GM19025 (cell line): ENCODE measurements at regions not wholly inside any gene's neighbourhood (a gene's known extent, or its start where the extent isn't known, plus 50 kb on each side); places are given as distances from the start of the nearest gene placed in this dataset.
"Not testable (repeated sequence)": the region's sequence is repeated elsewhere in the genome, so short reads cannot be mapped to it uniquely, and the experiment has no call there.

Experiments
- ATAC-seq: cut with Tn5 transposase; IDR thresholded peaks from one replicate; pipeline ENCODE4 v1.9.1; 2021; ENCODE audit warnings: mild to moderate bottlenecking, low read depth, moderate library complexity; ENCODE audit not compliant: unreplicated experiment

GRCh38 chr1:228796945-228797344 is 61.7 kb downstream of the RHOU start:
- ATAC-seq: not testable (repeated sequence)

GRCh38 chr1:228798035-228798434 is 62.8 kb downstream of the RHOU start:
- ATAC-seq: no peak

- no peak for ATAC-seq
Measured at GRCh38 chr1:228798548-228798947, 63.3 kb downstream of the RHOU start.

DNA sequence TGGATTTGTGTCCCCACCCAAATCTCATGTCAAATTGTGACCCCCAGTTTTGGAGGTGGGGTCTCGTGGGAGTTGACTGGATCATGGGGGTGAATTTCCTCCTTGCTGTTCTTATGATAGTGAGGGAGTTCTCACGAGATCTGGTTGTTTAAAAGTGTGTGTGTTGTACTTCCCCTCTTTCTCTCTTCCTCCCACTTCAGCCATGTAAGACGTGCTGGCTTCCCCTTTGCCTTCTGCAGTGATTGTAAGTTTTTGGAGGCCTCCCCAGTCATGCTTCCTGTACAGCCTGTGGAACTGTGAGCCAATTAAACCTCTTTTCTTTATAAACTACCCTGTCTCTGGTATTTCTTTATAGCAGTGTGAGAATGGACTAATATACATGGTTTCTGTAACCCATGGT is 64.6 kb downstream of the RHOU start:
- no peak for ATAC-seq

DNA sequence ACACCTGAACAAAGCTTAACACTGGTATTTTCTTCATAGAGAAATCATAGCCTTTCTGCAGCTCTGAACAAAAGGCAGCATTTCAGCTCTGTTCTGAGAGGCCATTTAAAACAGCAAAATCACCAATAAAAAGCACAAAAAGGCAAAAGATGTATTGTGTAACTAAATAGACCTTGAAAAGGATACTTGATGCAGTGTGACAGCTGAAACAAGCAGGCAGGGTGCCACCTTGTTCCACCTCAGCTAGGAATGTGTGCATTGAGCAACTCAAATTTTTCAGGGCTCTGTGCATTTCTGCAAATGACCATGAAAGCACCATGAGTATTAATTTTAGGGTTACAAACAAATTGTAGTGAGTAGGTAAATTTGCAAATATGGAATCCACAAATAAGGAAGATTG is 65.8 kb downstream of the RHOU start:
- no peak for ATAC-seq

- ATAC-seq: no peak
Measured at GRCh38 chr1:228802386-228803220, 67.3 kb downstream of the RHOU start.

DNA sequence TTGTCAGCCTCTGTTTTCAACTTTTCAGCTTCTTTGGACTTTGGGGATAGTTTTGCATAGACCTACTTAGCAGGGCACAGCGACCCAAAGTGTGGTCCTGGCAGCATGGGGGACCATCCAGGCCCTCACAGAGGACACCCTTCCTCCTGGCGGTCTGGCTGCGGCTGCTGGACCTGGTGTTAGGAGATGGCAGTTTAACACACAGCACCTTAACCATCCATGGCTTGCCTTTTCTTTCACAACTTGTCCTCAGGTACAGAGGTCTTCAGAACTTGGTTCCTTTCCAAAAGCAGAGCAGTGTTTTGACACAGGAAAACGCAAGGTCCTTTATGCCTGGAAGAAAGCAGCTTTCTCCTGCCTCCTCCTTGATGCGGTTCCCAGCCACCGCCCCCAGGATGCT is 68.1 kb downstream of the RHOU start:
- ATAC-seq: no peak

GRCh38 chr1:228804173-228804572 is 68.9 kb downstream of the RHOU start:
- ATAC-seq: no peak

DNA sequence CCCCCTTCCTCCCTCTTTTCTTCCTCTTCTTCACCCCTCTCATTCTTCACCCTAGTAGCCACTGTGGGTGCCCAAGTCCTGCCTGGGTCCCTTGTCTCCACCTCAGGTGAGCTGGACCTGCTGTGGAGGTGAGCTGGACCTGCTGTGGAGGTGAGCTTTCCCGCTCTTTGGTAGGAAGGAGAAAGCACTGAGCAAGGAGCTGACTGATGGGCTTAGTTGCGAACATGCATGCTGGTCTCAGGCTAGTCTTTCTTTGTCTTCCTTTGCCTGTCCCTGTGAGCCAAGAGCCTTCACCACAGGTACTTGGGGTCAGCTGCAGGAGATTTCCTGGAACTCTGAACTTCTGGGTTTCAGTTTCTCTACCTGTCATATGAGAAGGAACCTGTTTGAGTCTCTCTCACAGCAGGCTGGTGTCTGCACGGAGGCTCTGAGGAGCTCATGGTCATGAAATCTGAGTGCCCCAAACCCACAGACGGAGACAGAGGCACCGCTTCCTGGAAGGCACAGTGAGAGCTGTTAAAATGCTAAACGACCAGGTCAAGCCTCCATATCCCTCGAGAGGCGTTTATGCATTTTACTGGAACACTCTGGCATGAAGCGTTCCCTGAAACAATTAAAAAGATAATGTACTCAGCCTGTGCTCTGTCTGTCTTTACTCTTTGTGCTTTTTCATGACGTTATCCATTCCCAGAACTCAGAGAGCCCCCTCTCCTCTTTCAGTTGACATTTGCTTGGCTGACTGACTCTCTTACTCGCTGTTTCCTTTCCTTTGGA is 69.5 kb downstream of the RHOU start:
- no peak for ATAC-seq

- ATAC-seq: no peak
Measured at GRCh38 chr1:228807904-228808605, 72.8 kb downstream of the RHOU start.

GRCh38 chr1:228809621-228810394 is 74.5 kb downstream of the RHOU start:
- ATAC-seq: no peak

DNA sequence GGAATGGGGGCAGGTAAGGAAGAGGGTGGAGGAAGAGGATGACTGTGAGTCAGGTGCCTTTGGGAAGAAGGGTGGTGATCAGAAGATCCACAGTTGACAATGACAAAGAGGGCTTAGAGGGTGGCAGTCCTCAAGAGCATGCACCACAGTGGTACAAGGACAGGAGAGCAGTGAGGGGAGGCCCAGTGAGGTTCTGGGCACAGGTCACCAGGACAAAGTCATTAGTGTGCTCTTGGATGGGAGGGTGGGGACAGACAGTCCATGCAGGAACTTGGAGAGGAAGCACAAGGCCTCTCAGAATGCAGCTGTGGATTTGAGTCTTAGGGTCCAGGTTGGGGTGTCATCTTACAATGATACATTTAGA is 75.1 kb downstream of the RHOU start:
- ATAC-seq: no peak

GRCh38 chr1:228810878-228811711 is 75.8 kb downstream of the RHOU start:
- no peak for ATAC-seq

DNA sequence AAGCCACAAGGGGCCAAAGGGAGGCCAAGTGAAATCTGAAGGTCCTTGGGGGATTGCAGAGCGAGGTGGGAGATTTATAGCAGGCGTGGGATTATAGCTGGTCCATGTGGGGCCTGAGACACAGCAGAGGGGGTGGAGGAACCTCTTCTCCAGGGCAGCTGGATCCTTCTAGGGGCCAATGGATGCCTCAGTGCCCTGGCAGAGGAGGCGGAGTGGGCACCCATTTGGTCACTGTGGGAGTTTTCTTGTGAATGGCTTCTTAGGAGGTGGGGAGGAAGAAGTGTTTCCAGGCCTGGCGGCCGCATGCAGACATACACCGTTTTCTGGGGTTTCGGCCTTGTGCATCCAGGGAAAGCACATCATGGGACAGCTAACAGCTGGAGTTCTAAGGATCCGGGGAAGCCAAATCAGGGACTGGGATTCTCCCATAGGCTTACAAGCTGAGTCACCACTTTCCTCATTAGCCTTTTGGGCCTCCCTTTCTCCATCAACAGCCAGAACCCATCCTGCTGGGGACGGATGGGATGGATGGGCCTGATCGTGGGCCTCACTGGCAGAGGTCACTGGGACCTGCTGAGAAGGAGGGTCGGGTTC is 76.5 kb downstream of the RHOU start:
- no peak for ATAC-seq

DNA sequence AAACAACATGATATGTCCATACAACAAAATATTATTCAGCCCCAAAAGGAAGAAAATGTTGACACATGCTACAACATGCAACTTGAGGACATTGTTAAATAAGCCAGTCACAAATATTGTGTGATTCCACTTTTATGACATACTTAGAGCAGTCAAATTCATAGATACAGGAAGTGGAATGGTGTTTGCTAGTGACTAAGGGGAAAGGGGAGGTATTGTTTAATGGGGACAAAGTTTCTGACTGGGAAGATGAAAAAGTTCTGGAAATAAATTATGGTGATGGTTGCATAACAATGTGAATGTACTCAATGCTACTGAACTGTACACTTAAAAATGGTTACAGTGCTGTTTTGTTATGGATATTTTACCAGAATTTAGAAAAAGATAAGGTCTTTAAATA is 77.7 kb downstream of the RHOU start:
- no peak for ATAC-seq

DNA sequence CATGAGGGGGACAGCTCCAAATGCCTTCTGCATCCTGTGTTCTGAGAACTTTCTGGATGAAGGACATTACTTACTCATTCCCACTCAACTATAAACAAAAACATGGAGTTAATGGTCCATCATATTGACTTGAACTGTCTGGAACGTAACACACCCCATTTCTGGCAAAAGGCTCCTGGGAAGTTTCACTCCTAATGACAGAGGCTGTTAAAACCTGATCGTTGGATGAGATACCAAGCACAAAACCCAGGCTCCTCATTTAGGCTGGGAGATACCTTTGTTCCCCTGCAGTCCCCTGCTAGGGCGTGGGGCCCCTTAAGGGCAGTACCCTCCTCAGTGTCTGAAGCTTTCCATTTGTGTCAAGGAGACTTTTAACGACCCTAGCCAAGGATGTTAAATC is 78.9 kb downstream of the RHOU start:
- no peak for ATAC-seq

DNA sequence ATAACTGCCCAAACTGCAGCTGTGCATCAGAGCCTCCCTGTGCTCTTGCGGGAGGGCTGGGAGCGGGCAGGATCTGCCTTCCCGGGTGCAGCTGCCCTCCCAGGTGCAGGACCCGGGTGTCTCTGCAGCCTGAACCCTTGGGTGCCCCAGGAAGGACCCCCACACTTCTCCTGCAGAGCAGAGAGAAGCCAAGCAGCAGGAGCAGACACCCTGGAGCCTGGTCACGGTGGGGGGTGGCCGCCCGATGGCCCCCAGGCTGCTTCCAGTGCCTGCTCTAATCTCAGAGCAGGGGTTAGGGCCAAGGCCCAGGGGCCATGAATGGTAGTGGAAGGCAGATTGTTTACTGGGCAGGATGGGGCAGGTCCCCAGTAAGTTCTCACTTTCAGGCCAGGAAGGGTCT is 83.0 kb downstream of the RHOU start:
- ATAC-seq: no peak

GRCh38 chr1:228818928-228819630 is 83.8 kb downstream of the RHOU start:
- ATAC-seq: no peak

DNA sequence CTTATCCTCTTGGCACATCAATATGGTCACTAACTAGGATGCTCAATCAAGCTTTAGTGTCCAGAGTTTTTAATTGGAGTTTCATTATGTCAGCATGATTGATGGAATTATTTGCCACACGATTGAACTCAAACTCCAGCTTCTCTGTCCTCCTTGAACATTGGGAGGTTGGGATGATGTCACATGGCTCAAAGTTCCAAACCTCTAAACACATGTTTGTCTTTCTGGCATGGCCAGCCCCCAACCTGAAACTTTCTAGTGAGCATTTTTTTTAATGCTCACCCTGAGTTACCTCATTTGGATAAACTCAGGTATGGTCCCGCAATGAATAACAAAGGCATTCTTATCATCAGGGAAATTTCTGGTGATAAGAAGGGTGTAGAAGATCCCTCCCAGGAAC is 86.0 kb downstream of the RHOU start:
- no peak for ATAC-seq
